Adipocyte (in vitro differentiated cells): ENCODE measurements at regions not wholly inside any gene's neighbourhood (a gene's known extent, or its start where the extent isn't known, plus 50 kb on each side); places are given as distances from the start of the nearest gene placed in this dataset.

Experiments used
- DNase-seq: peaks from one replicate; pipeline ENCODE4 v3.0.0-alpha.2; 2015; ENCODE audit warnings: low read depth
- H3K27me3 ChIP-seq: replicated peaks from 2 replicates; pipeline ENCODE4 v1.7.0; 2013; ENCODE audit warnings: mild to moderate bottlenecking, low read length, moderate library complexity; ENCODE audit not compliant: control insufficient read depth, insufficient read depth
- H3K36me3 ChIP-seq: 2 replicates; pipeline ENCODE4 v1.7.0; 2013; ENCODE audit warnings: low read length, mild to moderate bottlenecking, moderate library complexity; ENCODE audit not compliant: control insufficient read depth, insufficient read depth, severe bottlenecking
- H3K4me1 ChIP-seq: 2 replicates; pipeline ENCODE4 v1.7.0; 2013; ENCODE audit warnings: mild to moderate bottlenecking, low read length, moderate library complexity; ENCODE audit not compliant: control insufficient read depth, insufficient read depth
- H3K4me3 ChIP-seq: 2 replicates; pipeline ENCODE4 v1.7.0; 2013; ENCODE audit warnings: mild to moderate bottlenecking, low read length, moderate library complexity
- H3K9ac ChIP-seq: 2 replicates; pipeline ENCODE4 v1.7.0; 2013; ENCODE audit warnings: mild to moderate bottlenecking, low read length, moderate library complexity
- H3K9me3 ChIP-seq: 2 replicates; pipeline ENCODE4 v1.7.0; 2013; ENCODE audit warnings: mild to moderate bottlenecking, low read length, moderate library complexity; ENCODE audit not compliant: control insufficient read depth

DNA sequence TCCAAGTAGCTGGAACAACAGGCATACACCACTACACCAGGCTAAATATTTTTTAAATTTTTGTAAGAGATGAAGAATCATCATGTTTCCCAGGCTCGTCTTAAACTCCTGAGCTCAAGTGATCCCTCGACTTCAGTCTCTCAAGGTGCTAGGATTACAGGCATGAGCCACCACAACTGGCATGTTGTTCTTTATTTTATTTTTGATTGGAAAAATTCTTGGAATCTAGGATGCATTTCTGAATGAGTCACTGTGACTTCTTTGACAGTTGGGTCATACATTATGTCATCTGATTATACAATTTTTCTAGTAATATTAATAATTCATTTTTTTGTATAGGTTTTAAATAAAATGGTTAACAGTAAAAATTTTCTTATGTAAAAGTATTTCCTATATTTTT, 870.2 kb downstream of the SI start:
- H3K4me1 ChIP-seq = no peaks in the 10 kb centered on the region

DNA sequence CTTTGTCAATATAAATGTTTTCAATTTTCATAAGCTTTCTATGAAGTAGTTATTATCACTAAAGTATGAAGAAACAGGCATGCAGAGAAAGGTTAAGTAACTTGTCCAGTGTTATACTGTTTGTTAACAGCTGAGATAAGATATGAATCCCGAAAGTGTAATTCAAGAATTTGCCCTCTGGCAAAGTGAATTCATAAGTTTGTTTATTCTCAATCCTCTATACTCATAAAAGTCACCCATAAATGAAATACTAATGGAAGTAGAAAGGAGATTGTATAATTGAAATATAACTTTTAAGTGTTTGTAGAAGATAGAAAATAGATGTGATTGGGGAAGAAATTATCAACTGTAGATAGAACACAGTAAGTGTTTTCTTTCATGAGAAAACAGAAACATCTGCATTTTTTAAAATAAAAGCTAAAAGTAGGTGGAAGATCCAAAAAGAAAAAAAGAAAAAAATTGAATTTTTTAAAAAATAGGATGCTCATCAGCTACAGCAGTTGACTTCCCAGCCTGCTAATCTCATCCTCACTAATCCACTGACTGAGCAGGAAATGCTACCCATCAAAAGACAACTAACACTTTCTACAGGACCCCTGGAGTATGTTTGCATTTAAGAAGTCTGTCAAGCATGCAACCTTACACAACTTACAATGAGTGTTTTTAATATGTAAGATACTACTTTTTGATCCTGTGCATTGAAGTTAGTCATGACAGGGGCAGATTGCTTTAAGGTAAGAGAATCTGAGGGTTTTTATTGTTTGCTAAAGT, 878.1 kb downstream of the SI start:
- H3K27me3 ChIP-seq = no peaks in the 10 kb centered on the region
- no peaks in the 10 kb centered on the region for H3K9me3 ChIP-seq
- no peak overlapping the region for H3K9ac ChIP-seq
- H3K36me3 ChIP-seq = no peaks in the 10 kb centered on the region
- no peak for DNase-seq
- H3K4me3 ChIP-seq = no peak overlapping the region
- H3K4me1 ChIP-seq = no peaks in the 10 kb centered on the region

More for the DNA sequence above, 870.2 kb downstream of the SI start:
- H3K36me3 ChIP-seq = no peaks in the 10 kb centered on the region
- no peak overlapping the region for H3K4me3 ChIP-seq
- H3K9ac ChIP-seq = no peak overlapping the region
- H3K27me3 ChIP-seq = no peaks in the 10 kb centered on the region
- no peaks in the 10 kb centered on the region for H3K9me3 ChIP-seq
- no peak for DNase-seq

DNA sequence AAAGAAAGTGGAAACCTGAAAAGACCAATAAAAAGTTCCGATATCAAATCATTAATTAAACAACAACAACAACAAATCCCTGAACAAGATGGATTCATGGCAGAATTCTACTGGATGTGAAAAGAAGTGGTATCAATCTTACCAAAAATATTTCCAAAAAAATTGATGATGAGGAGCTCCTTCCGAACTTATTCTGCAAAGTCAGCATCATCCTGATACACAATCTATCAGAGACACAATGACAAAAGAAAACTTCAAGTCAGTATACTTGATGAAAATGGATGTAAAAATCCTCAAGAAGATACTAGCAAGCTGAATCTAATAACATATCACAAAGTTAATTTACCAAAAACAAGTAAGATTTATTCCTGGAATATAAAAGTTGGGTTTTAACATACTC, 881.8 kb downstream of the SI start:
- H3K27me3 ChIP-seq = no peaks in the 10 kb centered on the region
- H3K9ac ChIP-seq = no peak overlapping the region
- DNase-seq = no peak
- H3K36me3 ChIP-seq = no peaks in the 10 kb centered on the region
- no peaks in the 10 kb centered on the region for H3K9me3 ChIP-seq
- no peaks in the 10 kb centered on the region for H3K4me1 ChIP-seq
- no peak overlapping the region for H3K4me3 ChIP-seq

DNA sequence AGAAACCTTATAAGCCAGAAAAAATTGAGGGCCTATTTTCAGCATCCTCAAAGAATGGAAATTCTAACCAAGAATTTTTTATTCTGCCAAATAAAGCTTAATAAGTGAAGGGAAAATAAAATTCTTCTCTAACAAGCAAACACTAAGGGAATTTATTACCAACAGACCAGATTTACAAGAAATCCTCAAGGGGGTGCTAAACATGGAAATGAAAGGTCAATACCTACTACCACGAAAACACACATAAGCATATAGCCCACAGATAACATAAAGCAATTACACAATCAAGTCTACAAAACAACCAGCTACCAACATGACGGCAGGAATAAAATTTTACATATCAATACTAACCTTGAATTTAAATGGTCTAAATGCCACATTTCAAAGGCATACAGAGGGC, 883.5 kb downstream of the SI start:
- no peak for DNase-seq
- Histone ChIP-seq H3K4me1 (no peaks in the 10 kb centered on the region), H3K27me3 (no peaks in the 10 kb centered on the region), H3K9ac (no peak overlapping the region), H3K4me3 (no peak overlapping the region), H3K36me3 (no peaks in the 10 kb centered on the region), H3K9me3 (no peaks in the 10 kb centered on the region)

DNA sequence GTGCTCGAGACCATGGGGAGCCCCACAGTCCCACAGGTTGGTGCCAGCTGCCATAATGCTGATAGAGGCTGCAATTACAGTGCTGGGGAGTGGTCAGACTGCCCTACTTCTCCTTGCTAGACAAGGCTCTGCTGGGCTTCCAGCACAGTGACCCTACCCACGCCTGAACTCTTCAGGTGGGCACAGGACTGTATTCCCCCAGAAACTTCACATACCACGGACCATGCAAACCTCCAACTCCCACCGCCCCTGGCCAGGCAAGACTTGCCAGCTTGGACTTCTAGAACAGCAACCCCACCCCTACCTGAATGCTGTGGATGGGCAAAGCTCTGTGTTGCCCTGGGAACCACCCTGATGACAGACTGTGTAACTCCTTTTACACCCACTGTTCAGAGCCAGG, 885.3 kb downstream of the SI start:
- Histone ChIP-seq H3K9me3 (no peaks in the 10 kb centered on the region), H3K4me3 (no peak overlapping the region), H3K9ac (no peak overlapping the region), H3K27me3 (no peaks in the 10 kb centered on the region), H3K36me3 (no peaks in the 10 kb centered on the region), H3K4me1 (no peaks in the 10 kb centered on the region)
- DNase-seq = no peak

DNA sequence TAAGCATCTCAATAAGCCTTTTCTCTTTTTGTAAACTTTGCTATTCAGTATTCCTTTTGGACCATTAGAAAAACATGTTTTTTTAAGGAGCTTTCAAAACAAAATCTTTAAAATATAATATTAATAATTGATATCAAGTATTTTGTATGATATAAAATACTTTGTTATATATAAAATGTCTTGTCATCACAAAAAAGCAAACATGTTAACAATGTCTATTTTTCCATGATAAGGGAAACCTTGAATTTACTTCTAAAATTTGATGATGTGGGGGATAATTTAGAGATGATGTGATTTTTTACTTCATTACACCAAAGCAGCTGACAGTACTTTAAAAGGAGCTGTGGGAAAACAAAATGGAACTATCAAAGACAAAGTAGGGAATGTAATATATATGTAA, 887.7 kb downstream of the SI start:
- no peak for DNase-seq
- H3K4me1 ChIP-seq = no peaks in the 10 kb centered on the region

DNA sequence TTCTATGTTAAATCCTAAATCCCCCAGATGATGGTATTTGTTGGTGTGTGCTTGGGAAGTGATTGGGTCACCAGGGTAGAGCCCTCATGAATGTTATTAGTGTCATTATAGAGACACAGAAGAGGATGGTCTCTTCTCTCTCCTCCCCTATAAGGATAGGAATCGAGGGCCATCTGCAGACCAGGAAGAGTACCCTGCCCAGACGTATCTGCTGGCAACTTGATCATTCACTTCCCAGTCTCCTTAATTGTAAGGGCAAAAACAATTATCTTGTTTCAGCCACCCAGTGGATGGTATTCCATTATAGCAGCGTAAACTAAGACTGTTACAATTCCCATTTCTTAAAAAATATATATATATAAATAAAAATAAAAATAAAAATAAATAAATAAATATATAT, 892.2 kb downstream of the SI start:
- DNase-seq = no peak
- H3K27me3 ChIP-seq = no peaks in the 10 kb centered on the region
- no peaks in the 10 kb centered on the region for H3K36me3 ChIP-seq
- no peaks in the 10 kb centered on the region for H3K9me3 ChIP-seq
- H3K4me3 ChIP-seq = no peak overlapping the region
- H3K4me1 ChIP-seq = no peaks in the 10 kb centered on the region
- H3K9ac ChIP-seq = no peak overlapping the region

More for the DNA sequence above, 887.7 kb downstream of the SI start:
- Histone ChIP-seq H3K36me3 (no peaks in the 10 kb centered on the region), H3K9me3 (no peaks in the 10 kb centered on the region), H3K4me3 (no peak overlapping the region), H3K9ac (no peak overlapping the region), H3K27me3 (no peaks in the 10 kb centered on the region)

DNA sequence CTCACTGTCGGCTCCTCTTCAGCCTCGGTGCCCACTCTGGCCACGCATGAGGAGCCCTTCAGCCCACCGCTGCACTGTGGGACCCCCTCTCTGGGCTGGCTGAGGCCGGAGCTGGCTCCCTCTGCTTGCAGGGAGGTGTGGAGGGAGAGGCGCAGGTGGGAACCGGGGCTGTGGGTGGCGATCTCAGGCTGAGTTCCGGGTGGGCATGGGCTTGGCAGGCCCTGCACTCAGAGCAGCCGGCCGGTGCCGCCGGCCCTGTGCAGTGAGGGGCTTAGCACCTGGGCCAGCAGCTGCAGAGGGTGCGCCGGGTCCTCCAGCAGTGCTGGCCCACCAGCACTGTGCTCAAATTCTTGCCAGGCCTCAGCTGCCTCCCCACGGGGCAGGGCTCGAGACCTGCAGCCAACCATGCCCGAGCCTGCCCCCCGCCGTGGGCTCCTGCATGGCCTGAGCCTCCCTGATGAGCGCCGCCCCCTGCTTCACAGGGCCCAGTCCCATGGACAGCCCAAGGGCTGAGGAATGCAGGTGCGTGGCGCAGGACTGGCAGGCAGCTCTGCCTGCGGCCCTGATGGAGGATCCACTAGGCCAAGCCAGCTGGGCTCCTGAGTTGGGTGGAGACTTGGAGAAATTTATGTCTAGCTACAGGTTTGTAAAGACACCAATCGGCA, 899.1 kb downstream of the SI start:
- H3K4me3 ChIP-seq = no peak overlapping the region
- H3K9ac ChIP-seq = no peak overlapping the region
- no peaks in the 10 kb centered on the region for H3K9me3 ChIP-seq
- H3K4me1 ChIP-seq = no peaks in the 10 kb centered on the region
- no peak for DNase-seq
- H3K27me3 ChIP-seq = no peaks in the 10 kb centered on the region
- no peaks in the 10 kb centered on the region for H3K36me3 ChIP-seq

DNA sequence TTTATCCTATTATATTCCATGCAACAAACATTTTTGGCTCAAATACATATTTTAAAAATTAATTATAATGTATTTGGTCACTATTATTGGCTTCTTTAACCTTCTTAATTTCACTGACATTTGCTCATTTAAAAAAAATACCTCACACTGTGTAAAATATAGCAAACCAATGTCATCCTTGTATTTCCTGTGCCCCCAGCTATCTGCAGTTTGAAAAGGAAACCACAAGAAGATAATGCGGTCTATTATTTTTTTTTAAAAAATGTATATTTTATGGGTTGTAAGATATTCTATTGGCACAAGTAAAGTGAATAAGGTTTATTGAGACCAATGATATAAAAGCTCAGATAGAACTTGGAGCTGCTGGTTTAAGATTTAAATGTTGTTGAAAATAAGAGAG, 904.2 kb downstream of the SI start:
- Histone ChIP-seq H3K4me1 (no peaks in the 10 kb centered on the region), H3K27me3 (no peaks in the 10 kb centered on the region), H3K4me3 (no peak overlapping the region), H3K9me3 (no peaks in the 10 kb centered on the region), H3K36me3 (no peaks in the 10 kb centered on the region), H3K9ac (no peak overlapping the region)
- no peak for DNase-seq

DNA sequence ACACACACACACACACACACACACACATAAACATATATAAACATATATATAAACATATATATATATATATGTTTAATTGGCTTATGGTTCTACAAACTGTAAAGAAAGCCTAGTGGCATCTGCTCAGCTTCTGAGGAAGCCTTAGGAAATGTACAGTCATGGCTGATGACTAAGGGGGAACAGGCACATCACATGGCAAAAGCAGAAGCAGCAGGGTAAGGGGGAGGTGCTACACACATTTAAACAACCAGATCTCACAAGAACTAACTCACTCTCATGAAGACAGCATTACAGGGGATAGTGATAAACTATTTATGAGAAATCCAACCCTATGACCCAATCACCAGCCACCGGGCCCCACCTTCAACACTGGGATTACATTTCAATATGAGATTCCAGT, 922.9 kb downstream of the SI start:
- no peaks in the 10 kb centered on the region for H3K4me1 ChIP-seq
- H3K9ac ChIP-seq = no peak overlapping the region
- no peaks in the 10 kb centered on the region for H3K36me3 ChIP-seq
- H3K27me3 ChIP-seq = no peaks in the 10 kb centered on the region
- no peaks in the 10 kb centered on the region for H3K9me3 ChIP-seq
- H3K4me3 ChIP-seq = no peak overlapping the region
- no peak for DNase-seq

DNA sequence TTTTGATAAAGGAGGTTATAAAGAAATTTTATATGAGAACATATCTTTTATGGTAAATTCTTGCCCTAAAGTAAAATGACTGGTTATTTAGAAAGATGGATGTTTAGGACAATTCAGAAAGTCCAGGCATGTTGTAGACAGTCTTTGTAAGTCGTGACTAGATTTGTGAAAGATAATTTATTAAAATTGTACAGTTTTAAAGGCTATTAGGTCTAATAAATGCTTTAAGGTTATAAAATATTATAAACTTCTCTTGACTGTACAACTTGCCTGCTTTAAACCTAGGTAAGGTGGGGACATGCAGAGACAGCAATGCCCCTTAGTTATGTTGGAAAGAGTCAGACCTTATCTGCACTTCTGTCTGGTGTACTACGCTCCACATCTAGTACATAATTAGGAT, 933.5 kb downstream of the SI start:
- DNase-seq = no peak
- Histone ChIP-seq H3K4me1 (no peaks in the 10 kb centered on the region), H3K9me3 (peaks cover 50% of the 10 kb centered on the region), H3K27me3 (no peaks in the 10 kb centered on the region), H3K9ac (no peak overlapping the region), H3K4me3 (no peak overlapping the region), H3K36me3 (no peaks in the 10 kb centered on the region)

DNA sequence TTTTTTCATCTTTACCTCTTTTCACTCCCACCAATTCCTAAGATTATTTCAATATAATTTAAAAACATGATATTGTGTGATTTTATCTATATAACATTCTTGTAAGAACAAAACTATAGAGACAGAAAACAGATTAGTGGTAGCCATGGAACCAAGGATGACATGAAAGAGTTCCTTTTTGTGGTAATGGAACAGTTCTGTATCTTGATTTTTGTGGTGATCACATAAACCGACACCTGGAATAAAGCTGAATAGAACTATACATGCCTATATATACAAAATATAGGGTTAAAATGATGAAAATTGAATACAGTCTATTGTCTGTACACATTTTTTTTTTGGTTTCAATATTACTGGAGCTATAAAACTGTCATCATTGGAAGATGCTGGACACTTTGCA, 945.4 kb downstream of the SI start:
- no peaks in the 10 kb centered on the region for H3K27me3 ChIP-seq
- H3K36me3 ChIP-seq = no peaks in the 10 kb centered on the region
- H3K9me3 ChIP-seq = no peaks in the 10 kb centered on the region

More for the DNA sequence above, 945.4 kb downstream of the SI start:
- no peak overlapping the region for H3K9ac ChIP-seq
- H3K4me1 ChIP-seq = no peaks in the 10 kb centered on the region
- H3K4me3 ChIP-seq = no peak overlapping the region
- DNase-seq = no peak
